Heart left ventricle (tissue), 16 donors: ENCODE measurements at regions not wholly inside any gene's neighbourhood (a gene's known extent, or its start where the extent isn't known, plus 50 kb on each side); places are given as distances from the start of the nearest gene placed in this dataset.
A peak's percentile ranks its signal among the peaks of the same experiment; 100 is the strongest.

Source experiments
- ATAC-seq, 4 donors: fragments of 200-7000 bp; cut with Tn5 transposase; one replicate each; pipeline ENCODE4 v1.9.1; 2020 to 2022; ENCODE audit warnings: moderate library complexity in 4 of 4, mild to moderate bottlenecking in 3 of 4, moderate number of reproducible peaks in 1 of 4
- DNase-seq, 5 donors: peaks; one replicate each; pipeline ENCODE4 v3.0.0-alpha.2; 2020
- H3K27ac ChIP-seq, 12 donors: fragments of 200-600 bp; sonication (generic) in 4 of 12; one replicate each; pipeline versions ENCODE4 v1.5.0 to v1.8.0; 2016 to 2022; ENCODE audit warnings: mild to moderate bottlenecking in 2 of 12
- H3K27me3 ChIP-seq, 9 donors: fragments of 200-600 bp; sonication (generic) in 2 of 9; one replicate each; pipeline versions ENCODE4 v1.5.1 to v1.8.0; 2016 to 2022; ENCODE audit warnings: mild to moderate bottlenecking in 3 of 9
- H3K36me3 ChIP-seq, 9 donors: fragments of 200-600 bp; sonication (generic) in 2 of 9; one replicate each; pipeline versions ENCODE4 v1.5.0 to v1.8.0; 2018 to 2022; ENCODE audit warnings: mild to moderate bottlenecking in 2 of 9
- H3K4me1 ChIP-seq, 12 donors: fragments of 200-600 bp; sonication (generic) in 4 of 12; one replicate each; pipeline versions ENCODE4 v1.5.0 to v1.8.0; 2016 to 2022; ENCODE audit warnings: mild to moderate bottlenecking in 3 of 12
- H3K4me3 ChIP-seq, 12 donors: fragments of 200-600 bp; sonication (generic) in 4 of 12; one replicate each; pipeline versions ENCODE4 v1.5.0 to v1.8.0; 2017 to 2022; ENCODE audit warnings: mild to moderate bottlenecking in 9 of 12, moderate library complexity in 4 of 12
- H3K9me3 ChIP-seq, 12 donors: fragments of 200-600 bp; sonication (generic) in 4 of 12; one replicate each; pipeline versions ENCODE4 v1.5.0 to v1.8.0; 2016 to 2022; ENCODE audit warnings: mild to moderate bottlenecking in 1 of 12
- POLR2A ChIP-seq, 2 donors: fragments of 450-650 bp; IDR thresholded peaks; one replicate each; pipeline ENCODE4 v1.6.1; 2017; ENCODE audit warnings: antibody characterized with exemption in 2 of 2, mild to moderate bottlenecking in 2 of 2, moderate library complexity in 2 of 2
- WGBS, 4 donors: extraction: QIAGEN DNeasy Blood & Tissue Kit in 2 of 4; methylation state at CpG; one replicate each; pipeline versions ENCODE4 v1.1.5 to v1.1.7; 2013 to 2018; 5-methylcytosine and 5-hydroxymethylcytosine counted together
- intact Hi-C, 10 donors: fragments of 100-400 bp; cut with DNase I; formaldehyde crosslinking; loops; one replicate each; pipeline versions ENCODE4 v1.11.1 to v1.14.2; 2022
- TF ChIP-seq, protein P1 (sequence below), 12 donors: fragments of 200-600 bp; sonication (generic) in 4 of 12; IDR thresholded peaks; one replicate each; pipeline versions ENCODE4 v1.5.0 to v1.8.0; 2018 to 2022; ENCODE audit warnings: antibody characterized with exemption in 12 of 12, mild to moderate bottlenecking in 5 of 12
- donor health status: ischemic (EF 13 %, LVEDD 7.1; RV severe dilation, severe dysfunction).
- donor health status: healthy with polysubstance abuse.
- donor health status: DM: no; HTN: yes; CAD: no.
- donor health status: DM: no; HTN: no; CAD: no.
- donor health status: ischemic (EF 25% LVEDD 6.9; RV normal size, moderate dysfunction).
- donor health status: ischemic (EF 25% LVEDD 5.7; RV mildly dilated, moderate dysfunction).
- donor health status: healthy.
- donor health status: DM: yes; HTN: yes; CAD: no.
- donor health status: ischemic (EF 35%, LVEDD 5.7; RV mildly dilated, moderate dysfunction).
- donor health status: nonischemic (EF 11% LVEDD 7.7; RV severe dilation, severe dysfunction).
- donor health status: DM: yes; HTN: yes; CAD: no.
- donor health status: PGD.
- donor health status: ischemic (EF 29% LVEDD 5.4; RV normal size, mild dysfunction).
- donor health status: nonischemic (EF 23%, LVEDD 6.1; RV moderate dilation, normal function).

DNA sequence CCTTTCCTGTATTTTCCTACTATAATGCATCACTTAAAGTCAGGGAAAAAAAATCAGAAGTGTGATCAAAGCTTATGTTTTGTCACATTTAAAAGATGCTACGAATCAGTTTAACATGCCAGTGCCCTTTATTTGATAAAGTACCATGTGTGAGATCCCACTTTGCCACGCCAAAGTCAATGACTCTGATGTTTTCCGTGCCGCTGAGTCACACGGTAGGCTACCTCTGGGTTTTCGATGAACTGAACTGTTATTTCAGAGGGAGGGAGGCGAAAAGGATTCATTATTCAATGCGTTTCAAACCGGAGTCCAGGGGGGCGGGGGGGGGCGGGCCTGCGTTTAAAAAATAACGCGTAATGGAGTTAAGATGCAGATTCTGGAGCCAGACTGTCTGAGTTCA, 203.0 kb downstream of the ABHD5 start:
- Histone ChIP-seq H3K4me1 (peaks cover 0 to 14% (median 8%) of the 10 kb centered on the region in 12 donors), H3K36me3 (no peaks in the 10 kb centered on the region), H3K9me3 (no peaks in the 10 kb centered on the region), H3K27me3 (peaks cover 0 to 37% (median 7%) of the 10 kb centered on the region in 9 donors), H3K27ac (no peak overlapping the region), H3K4me3 (peak overlapping the region; percentile 32 to 60 (median 48))
- TF ChIP-seq, protein P1, sequence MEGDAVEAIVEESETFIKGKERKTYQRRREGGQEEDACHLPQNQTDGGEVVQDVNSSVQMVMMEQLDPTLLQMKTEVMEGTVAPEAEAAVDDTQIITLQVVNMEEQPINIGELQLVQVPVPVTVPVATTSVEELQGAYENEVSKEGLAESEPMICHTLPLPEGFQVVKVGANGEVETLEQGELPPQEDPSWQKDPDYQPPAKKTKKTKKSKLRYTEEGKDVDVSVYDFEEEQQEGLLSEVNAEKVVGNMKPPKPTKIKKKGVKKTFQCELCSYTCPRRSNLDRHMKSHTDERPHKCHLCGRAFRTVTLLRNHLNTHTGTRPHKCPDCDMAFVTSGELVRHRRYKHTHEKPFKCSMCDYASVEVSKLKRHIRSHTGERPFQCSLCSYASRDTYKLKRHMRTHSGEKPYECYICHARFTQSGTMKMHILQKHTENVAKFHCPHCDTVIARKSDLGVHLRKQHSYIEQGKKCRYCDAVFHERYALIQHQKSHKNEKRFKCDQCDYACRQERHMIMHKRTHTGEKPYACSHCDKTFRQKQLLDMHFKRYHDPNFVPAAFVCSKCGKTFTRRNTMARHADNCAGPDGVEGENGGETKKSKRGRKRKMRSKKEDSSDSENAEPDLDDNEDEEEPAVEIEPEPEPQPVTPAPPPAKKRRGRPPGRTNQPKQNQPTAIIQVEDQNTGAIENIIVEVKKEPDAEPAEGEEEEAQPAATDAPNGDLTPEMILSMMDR (IDR thresholded peaks at IDR 0.05), result no peak
- no peak for TF ChIP-seq POLR2A (IDR thresholded peaks at IDR 0.05)
- DNase-seq (no peak), ATAC-seq (peak in 1 of 4 donors; percentile 21)
- 12 to 25% (median 15%) methylated on average over 14 of the region's 14 CpGs for WGBS, 4 donors
- intact Hi-C loops, result no loop called here

DNA sequence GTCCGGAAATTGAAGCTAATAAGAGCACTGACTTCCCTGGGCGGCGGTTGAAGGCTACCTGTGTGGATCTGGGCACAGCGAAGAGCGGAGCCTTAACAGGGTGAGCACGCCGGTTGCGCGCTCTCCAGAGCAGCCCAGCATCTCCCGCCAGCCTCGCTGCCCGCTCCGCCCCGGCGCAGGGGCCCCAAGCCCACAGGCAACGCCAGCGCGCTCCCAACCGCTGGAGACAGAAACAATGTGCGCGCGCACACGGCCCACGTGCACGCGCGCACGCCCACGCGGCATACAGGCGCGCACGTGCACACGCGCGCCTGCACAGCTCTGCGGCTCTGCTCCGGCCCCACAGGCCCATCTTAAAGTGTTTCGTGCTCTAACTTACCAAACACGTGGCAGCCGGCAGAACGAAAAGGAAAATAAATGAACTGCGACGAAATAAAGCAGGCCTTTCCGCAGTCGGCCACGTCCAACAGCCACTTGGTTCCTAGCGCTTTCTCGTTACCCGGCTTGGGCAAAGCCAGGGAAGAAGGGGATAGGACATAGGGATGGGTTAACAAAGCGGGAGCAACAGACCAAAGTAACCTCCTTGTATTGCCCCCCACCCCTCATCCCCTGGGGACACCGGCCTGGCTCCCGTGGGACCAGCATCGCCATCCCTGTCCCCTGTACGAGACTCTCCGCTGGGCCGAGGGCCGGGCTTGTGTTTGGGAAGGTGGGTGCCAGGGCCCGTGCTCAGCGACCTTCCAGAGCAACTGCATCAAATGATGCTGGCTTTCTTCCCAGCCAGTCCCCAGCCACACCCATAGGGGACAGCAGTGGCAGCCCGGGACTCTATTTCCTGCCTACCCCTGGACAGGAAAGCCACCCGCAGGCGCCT, 203.7 kb downstream of the ABHD5 start:
- H3K27me3 ChIP-seq, result peaks cover 0 to 37% (median 7%) of the 10 kb centered on the region in 9 donors
- 4 to 10% (median 7%) methylated on average over 48 to 63 of the region's 63 CpGs for WGBS, 4 donors
- ATAC-seq, result peak in 3 of 4 donors; percentile 85 to 89 (median 87)
- no peaks in the 10 kb centered on the region for H3K9me3 ChIP-seq
- H3K4me3 ChIP-seq, result peak overlapping the region; percentile 32 to 60 (median 48)
- DNase-seq, result peak; percentile 35 to 67 (median 46)
- intact Hi-C loops, result no loop called here
- no peaks in the 10 kb centered on the region for H3K36me3 ChIP-seq
- TF ChIP-seq, protein P1 (IDR thresholded peaks at IDR 0.05), result peak in 1 of 12 donors; percentile 7
- no peak for TF ChIP-seq POLR2A (IDR thresholded peaks at IDR 0.05)
- H3K4me1 ChIP-seq, result peaks cover 0 to 14% (median 8%) of the 10 kb centered on the region in 12 donors
- peak overlapping the region in 1 of 12 donors; percentile 17 for H3K27ac ChIP-seq

DNA sequence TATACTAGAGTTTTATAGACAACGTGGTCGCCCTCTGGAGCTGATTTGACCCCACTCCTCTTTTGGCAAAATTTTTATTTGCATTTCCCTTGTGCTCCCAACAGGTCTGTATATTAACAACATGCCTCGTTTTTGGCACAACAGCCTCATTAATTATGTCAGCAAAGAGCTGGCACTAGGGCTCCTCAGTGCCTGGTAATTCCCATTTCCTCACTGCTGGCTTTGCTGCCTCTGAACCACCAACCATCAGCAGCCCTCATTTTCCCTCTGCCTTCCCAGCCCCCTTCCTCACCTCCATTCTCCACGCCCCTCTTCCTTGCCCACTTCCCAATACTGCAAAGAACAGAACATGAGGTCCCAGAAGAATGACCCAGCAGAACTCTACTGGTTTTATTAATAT, 204.8 kb downstream of the ABHD5 start:
- Histone ChIP-seq H3K27ac (no peak overlapping the region), H3K4me3 (no peak overlapping the region), H3K36me3 (no peaks in the 10 kb centered on the region), H3K27me3 (peaks cover 0 to 39% (median 7%) of the 10 kb centered on the region in 9 donors), H3K4me1 (peaks cover 0 to 14% (median 8%) of the 10 kb centered on the region in 12 donors), H3K9me3 (peaks cover 0 to 3% (median 0%) of the 10 kb centered on the region in 12 donors)
- ATAC-seq (no peak), DNase-seq (no peak)
- TF ChIP-seq, protein P1 (IDR thresholded peaks at IDR 0.05), result no peak
- no peak for TF ChIP-seq POLR2A (IDR thresholded peaks at IDR 0.05)
- 73 to 78% (median 75%) methylated on average over 4 of the region's 4 CpGs for WGBS, 4 donors
- intact Hi-C loops, result no loop called here

DNA sequence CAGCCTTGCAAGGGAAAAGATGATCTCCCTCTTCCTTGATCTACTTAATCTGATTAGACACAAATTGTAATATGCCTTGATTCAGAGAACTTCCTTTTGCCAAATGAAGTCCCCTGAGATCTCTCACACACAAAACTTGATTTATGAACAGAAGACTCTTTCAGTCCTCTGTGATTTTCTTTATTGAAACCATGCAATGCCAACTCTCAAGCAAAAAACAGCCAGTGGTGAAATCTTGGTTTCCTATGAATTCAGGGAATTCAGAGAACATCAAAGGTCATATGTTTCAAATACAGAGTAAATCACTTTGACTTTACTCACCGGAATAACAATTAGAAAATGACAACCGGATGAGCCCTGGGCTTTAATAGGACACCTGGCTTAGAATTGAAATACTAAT, 211.7 kb downstream of the ABHD5 start:
- Histone ChIP-seq H3K4me1 (peaks cover 0 to 3% (median 0%) of the 10 kb centered on the region in 12 donors), H3K27ac (no peak overlapping the region), H3K27me3 (peaks cover 0 to 11% (median 0%) of the 10 kb centered on the region in 9 donors), H3K4me3 (no peak overlapping the region), H3K36me3 (no peaks in the 10 kb centered on the region), H3K9me3 (peaks cover 0 to 5% (median 0%) of the 10 kb centered on the region in 12 donors)
- no peak for DNase-seq
- TF ChIP-seq, protein P1 (IDR thresholded peaks at IDR 0.05), result no peak
- TF ChIP-seq POLR2A (IDR thresholded peaks at IDR 0.05), result no peak
- 84 to 92% (median 90%) methylated on average over 2 of the region's 2 CpGs for WGBS, 4 donors
- intact Hi-C loops, result no loop called here
- ATAC-seq, result no peak
